ENCODE measurements at regions not wholly inside any gene's neighbourhood (a gene's known extent, or its start where the extent isn't known, plus 50 kb on each side); places are given as distances from the start of the nearest gene placed in this dataset.

DNA sequence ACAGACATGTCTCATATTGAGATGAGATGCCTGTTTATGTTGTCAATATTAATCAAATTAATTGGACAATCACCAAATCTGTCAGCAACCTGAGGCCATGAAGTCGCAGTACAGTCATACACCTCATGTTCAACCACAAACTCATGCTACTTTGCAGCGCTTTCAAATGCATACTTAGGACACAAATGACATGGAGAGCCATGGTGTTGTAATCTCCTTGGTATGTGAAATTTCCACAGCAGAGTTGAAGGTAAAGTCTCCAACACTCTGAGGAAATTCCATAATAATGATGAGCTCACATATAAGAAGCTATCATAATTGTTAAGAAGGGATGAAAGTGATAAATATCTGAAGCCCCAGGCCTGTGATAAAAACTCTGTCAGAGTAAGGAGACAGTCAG lies 873.9 kb downstream of the MCTP2 start:
- TF ChIP-seq EZH2phosphoT487 (IDR thresholded peaks at IDR 0.05; ENCODE audit: borderline replicate concordance, low read length) = no peak
- TF ChIP-seq, protein P1, sequence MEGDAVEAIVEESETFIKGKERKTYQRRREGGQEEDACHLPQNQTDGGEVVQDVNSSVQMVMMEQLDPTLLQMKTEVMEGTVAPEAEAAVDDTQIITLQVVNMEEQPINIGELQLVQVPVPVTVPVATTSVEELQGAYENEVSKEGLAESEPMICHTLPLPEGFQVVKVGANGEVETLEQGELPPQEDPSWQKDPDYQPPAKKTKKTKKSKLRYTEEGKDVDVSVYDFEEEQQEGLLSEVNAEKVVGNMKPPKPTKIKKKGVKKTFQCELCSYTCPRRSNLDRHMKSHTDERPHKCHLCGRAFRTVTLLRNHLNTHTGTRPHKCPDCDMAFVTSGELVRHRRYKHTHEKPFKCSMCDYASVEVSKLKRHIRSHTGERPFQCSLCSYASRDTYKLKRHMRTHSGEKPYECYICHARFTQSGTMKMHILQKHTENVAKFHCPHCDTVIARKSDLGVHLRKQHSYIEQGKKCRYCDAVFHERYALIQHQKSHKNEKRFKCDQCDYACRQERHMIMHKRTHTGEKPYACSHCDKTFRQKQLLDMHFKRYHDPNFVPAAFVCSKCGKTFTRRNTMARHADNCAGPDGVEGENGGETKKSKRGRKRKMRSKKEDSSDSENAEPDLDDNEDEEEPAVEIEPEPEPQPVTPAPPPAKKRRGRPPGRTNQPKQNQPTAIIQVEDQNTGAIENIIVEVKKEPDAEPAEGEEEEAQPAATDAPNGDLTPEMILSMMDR (IDR thresholded peaks at IDR 0.05; ENCODE audit: low read depth, low read length, poor library complexity, severe bottlenecking) = no peak

All from DOHH2 (cell line).